Fibroblast of skin of left biceps (primary cell): ENCODE measurements at regions not wholly inside any gene's neighbourhood (a gene's known extent, or its start where the extent isn't known, plus 50 kb on each side); places are given as distances from the start of the nearest gene placed in this dataset.

ENCODE experiments used
- DNase-seq, 2 experiments: peaks; one replicate each; pipeline ENCODE4 v3.0.0-alpha.2; 2013; ENCODE audit warnings: low read depth in 2 of 2

DNA sequence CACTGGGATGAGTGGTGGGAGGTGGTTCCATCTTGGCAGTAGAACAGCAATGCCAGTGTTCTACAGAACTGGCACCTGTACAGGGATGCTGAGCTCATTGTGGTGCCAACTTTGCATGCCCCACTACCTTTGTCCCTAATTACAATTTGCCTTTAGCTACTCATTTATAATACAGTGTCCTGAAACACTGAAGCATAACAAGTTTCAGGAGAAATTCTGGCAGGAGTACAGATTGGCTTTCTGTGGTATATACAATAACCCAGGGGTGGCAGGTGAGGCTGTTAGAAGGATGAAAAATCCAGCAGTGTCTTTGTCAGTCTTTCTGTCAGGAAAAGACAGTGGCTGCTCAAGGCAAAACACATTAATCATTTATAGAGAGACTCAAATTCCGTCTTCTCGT, 240.3 kb downstream of the FAM76B start:
- DNase-seq, result no peak

DNA sequence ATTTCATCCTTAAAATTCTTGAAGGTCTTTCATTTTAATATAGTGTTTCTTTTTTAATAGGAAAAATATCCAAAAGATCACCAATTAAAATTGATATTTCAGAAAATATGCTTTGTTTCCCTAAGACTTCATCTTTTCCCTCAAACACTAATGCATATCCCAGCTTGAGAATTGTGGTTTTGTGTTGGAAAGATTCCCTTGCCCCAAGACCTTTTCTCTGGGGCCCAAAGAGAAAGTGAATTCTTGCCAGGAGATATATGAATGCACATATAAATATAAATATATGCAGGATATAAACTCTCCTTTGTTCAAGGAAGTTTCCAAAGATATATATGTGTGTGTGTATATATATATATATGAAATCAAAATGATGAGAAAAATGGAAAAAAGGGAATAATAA, 241.2 kb downstream of the FAM76B start:
- no peak for DNase-seq

DNA sequence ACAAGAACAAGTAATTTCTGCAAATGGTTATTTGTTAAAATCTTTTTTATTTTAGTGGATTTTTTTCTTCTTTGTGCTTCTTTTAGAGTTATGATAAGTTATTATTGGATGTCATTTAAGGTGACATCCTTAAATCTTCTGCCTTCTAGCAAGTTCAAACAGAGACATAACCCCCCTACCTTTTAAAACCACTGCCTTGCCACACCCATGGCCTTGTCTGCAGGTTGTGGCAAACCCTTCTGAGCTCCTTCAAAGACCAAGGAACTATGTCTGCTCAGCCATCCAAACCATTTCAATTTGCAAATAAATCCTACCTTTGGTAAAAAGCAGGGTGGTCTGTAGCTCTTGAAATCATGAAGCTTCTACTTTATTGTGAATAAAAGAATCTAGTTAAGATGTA, 241.6 kb downstream of the FAM76B start:
- no peak for DNase-seq

DNA sequence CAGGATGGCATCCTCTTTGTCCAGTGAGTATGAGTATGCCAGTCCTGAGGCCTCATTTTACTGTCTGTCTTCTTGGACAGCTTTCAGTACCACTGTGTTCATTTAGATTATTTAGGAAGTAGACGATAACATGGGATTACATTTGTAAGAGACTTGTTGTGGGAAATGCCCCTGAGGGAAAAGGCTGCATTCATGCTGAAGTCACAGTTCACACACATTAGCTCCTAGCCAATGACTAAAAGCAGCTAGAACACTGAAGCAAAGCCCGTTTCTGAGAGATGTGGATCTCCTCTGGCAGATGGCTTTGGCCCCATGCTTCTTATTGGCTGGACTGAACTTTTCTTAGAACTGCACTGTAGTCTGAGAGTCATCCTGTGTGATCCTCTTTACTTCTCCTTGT, 242.4 kb downstream of the FAM76B start:
- DNase-seq, result no peak

DNA sequence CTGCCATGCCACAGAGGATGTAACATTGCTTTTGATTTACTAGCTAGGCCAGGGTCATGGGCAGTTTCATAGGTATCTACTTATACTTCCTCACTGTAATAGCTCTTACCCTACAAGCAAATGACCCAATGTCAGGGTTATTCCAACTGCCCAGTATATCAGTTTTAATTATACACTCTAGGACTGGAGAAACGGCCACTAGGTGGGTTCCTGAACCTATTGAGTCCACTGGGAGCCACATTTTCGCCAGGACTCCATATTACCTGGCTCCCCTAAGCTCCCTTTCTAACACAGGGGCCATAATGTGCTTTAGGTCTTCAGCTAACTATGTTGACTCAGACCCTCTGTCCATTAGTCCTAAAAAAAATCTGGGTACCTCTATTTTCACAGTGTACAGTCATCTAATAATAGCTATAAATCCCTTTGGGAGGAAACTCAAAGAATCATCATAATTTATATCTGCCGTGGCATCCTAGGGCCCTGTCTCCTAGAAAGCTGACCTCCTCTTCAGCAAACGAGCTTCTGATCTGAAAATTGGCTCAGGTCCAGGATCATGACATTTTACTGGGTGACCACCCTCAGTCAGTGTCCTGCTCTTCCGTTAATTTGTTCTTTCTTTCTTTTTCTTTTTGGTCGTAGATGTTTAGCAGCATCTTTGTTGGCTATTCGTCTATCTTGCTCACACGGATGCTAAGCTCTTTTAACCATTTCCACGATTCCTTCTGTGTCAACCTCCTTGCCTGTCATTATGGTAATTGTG, 244.3 kb downstream of the FAM76B start:
- no peak for DNase-seq

DNA sequence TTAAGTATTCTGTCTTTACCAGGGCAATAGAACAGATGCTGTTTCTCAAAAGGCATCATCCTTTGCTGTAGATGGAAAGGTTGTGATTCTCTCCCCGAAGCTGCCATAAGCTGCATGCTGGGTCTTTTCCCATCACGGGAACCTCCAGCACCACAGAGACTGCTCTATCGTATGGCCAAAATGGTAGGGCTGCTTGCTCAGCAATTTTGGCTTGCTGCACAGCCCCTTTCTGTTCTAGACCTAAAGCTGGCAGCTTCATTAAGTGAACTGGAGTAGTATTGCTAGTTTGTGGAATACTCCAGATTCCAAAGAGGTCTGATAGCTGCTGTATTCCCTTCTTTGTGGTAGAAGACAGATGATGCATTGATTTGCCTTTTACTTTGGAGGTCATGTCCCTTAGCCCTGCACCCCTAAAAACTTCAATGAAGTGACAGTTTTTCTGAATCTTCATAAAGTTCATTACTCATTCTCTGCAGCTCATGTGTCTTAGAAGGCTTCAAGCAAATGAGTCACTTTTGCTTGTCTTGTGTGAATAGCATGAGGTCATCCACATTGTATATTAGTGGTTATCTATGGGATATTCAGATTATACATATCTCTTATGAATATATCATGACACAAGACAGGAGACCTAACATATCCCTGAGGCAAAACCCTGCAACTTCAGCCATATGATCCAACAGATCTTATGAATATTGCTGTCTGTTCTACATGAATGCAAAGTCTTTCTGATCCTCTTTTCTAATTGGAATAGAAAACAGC, 245.3 kb downstream of the FAM76B start:
- peak in 1 of 2 experiments; percentile 38 for DNase-seq

DNA sequence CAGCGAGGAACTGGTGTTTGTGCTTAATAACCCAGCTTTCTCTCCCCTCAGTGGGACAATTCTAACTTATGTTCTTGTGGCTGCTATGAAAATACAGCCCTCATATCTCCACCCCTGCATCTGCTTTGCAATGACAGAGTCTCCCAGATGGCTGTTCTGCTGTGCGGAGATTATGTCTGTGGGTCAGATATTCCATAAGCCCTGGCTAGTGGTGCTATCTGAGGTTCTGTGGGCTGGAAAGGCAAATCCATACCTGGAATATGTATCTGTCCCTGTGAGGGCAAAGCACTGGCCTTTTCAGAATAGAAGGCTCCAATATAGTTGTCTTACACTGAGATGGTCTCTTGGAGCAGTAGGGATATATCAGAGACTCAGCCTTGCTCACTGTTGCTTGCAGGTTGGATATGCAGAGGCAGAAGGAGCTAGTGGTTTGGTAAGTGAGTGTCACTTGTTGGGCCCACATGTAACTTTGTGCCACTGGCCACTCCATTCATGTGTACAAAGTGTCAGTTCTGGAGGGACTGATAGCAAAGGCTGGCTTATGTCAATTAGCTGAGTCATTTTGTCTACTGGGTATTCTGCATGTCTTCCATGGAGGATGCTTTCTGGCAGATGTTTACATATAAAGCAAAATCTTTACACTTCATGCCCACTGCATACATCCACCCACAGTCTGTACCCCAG, 246.6 kb downstream of the FAM76B start:
- DNase-seq, result no peak

DNA sequence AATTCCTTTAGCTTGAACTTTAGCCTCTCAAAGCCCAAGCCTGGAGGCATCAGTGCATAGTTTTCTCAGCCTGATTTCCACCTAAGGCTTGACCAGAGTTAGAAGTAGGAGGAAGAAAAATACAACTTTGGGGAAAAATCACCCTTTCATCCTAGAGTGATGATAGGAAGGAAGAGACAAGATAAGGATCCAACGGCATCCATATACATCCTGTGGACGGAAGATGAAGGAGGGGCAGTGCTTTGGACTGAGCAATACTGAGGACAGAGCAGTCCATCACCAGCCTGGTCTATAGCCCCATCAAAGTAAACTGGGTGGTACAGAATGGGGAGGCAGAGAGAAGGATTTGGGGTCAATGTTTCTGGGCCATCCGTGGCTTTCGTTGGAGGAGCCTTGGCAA, 247.9 kb downstream of the FAM76B start:
- no peak for DNase-seq

DNA sequence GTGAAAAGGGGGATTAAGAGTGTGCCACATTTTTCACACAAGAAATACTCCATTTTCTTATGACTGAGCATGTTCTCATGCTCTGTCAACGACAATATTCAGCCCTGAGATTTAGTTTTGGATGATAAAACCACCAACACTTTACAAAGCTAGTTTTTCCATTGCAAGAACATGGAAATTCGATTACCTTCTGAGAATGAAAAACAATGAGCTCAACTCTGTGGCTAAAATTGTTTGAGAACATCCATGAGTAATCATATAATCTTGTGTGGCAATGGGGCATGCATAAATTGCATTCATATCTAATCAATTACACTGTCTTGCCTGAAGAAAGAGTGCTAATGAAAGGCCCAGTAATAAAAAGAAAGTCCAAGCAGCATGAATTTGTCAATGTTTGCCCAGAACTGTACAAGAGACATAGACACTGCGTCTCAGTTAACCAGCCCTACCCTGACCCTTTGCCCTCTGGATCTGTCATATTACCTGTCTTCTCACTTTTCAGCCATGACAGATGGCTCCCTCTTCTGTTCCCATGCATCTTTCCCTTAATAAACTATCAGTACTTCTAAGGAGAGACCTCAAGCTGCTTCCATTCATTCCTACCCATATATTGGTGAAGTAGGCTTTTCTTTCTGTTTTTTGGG, 253.4 kb downstream of the FAM76B start:
- no peak for DNase-seq

DNA sequence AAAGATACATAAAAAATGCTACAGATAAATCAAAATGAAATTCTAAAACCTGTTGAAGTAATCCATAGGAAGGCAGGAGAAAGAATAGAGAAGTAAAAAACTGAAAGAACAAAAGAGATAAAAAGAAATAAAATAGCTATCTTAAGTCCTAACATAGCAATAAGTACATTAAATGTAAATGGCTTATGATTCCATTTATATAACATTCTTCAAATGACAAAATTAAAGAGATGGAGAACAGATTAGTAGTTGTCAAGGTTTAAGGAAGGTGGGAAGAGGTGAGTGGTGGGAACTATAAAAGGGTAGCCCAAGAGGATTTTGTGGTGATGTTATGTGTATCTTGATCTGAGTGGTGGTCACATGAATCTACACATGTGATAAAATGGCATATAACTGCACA, 254.8 kb downstream of the FAM76B start:
- no peak for DNase-seq

DNA sequence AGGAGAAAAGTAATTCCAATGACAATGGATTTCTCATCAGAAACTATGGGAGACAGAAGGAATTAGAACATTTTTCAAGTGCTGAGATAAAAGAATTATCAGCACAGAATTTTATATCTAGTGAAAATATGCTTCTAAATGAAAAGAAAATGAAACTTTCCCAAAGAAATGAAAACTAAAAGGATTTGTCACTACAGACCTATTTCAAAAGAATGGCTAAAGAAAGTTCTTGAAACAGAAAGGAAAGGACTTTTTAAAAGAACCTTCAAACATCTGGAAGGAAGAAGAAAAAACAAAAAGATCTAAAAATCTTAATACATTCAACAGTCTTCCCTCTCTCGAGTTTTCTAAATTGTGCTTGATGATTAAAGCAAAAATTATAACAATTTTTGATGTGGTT, 255.4 kb downstream of the FAM76B start:
- DNase-seq, result no peak

DNA sequence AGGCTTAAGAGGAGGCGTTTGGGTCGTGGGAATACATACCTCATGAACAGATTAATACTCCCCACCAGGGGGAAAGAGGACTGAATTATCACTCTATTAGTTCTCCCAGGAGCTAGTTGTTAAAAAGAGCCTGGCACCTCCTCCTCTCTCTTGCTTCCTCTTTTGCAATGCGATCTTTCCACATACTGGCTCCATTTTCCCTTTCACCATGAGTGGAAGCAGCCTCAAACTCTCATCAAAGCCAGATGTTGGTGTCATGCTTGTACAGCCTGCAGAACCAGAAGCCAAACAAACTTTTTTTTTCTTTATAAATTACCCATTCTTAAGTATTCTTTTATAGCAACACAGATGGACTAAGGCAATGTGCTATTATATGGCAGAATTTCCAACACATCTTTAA, 258.5 kb downstream of the FAM76B start:
- peak; percentile 73 to 76 for DNase-seq

DNA sequence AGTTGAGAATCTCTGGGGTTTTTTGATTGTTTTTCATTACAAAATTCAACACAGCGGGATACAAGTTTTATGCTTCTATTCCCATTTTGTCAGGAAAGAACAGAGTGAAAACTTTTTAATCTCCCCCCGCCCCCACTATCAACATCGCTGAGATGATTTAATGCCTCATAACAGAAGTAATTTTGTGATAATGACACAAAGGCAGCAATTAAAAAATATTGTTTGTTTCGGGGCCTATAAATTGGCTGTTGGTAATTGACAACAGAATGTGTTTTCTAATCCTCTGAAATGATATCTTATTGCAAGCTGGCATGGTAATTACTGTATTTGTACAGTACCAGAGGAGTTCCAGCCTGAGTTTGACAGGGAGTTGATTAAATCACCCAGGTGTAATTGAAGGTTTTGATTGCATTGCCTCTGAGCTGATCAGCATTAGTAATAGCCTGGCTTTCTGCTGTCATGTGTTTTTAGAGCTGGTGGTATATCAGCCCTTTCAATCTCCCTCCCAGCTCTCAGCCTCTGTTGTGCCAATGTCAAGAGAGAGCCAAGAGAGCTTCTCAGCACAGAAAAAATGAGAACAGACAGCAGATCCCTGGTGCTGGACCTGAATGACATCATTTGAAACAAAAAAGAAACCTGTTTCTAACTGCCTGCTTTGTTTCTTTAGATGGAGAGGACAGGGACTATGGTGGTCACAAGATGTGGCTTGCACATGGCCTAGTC, 265.1 kb downstream of the FAM76B start:
- no peak for DNase-seq

DNA sequence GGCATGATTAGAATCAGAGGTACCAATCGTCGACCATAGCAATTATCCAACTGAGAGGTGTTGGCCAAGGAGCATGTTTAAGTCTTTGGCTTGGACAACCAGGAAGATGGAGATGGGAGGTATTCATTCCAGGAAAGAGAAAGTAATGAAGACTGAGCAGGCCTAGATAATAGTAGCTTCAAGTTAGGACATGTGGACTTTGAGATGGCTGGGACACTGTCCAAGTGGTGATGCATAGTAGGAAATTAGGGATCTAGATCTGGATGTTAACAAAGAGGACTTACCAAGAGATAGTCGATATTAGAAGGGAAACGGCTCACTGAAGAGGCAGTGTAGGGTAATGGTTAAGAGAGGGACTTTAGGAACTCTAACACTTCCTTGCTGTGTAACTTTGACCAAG, 266.7 kb downstream of the FAM76B start:
- no peak for DNase-seq

DNA sequence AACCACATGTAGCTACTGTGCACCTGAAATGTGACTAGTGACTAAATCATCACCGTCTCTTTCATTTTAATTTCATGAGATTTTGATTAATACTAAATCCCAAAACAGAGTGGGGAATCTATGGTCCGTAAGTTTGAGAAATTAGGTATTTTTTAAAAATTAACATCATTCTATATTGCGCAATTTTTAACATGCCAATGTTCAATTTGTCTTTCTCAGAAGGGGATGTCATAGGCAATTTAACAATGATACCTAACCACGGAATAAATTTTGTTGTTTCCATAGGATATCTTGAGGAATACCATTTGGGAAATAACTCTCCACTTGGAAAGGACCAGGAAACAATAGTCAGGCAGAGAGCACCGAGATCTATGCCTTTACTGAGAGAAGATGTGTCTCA, 267.7 kb downstream of the FAM76B start:
- no peak for DNase-seq

DNA sequence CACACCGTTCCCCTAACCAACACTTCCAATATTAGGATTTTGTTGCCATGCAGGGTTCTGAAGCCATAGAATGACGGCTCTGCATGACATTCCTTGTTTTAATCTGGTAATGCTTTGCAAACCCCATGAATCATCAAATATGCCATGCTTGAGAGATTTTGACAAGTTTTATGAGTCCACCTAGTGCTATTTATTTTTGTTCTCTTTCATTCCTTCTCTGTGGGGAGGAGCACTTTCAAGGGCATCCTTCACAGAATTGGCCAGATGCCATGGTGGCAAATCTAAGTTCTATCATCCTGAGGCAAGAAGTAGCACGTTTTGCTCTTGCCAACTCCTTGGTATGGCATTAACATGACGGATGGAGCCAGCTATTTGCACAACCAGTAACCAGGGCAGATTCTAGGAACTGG, 268.4 kb downstream of the FAM76B start:
- DNase-seq, result no peak

DNA sequence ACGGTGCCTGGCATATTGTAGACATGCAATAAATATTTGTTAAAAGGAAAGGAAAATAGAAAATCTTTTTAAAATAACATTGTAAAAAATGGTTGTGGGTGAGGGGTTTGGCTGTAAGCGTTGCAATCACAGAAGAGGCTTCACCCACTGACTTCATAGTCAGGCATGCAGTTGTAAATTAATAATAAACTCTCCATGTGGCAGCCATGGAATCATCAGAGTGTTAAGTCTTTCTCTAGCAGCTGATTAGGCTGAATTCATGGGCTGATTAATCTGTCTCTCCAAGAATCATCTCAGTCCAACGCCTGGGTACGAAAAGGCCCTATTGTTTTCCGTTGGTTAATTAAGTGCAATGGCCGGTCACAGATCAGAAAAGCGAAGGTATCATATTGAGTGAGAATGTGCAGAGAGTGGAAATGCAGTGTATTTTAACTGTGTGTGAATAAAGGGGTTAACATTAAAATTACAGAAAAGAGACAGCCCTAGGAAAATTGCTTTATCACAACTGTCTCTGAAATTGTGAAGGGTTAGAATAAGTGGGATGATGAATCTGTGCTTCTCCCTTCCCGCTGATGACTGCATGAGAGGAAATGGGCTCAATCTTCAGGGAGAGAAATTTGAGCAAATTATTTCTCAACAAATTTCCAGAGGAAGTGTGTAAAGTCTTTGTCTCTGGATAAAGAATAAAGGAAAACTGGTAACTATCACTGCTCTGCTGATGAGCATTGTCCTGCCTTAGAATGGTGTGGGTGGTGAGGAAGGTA, 269.0 kb downstream of the FAM76B start:
- no peak for DNase-seq

DNA sequence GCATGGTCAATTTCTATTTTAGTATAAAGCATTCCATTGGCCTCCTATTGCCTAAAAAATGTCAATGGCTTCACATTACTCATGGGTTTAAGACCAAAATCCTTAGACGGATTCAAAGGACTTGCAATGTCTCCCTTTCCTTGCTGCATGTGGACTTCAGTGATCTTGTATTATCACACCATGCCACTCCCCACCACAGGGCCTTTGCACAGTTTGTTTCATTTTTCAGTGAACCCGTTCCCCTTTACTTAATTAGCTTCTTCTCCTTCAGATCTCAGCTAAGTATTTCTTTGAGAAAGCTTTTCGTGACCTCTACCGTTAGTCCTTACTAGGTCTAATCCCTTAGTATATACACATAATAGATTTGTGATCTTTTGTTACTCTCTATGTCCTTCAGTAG, 269.7 kb downstream of the FAM76B start:
- DNase-seq, result no peak

DNA sequence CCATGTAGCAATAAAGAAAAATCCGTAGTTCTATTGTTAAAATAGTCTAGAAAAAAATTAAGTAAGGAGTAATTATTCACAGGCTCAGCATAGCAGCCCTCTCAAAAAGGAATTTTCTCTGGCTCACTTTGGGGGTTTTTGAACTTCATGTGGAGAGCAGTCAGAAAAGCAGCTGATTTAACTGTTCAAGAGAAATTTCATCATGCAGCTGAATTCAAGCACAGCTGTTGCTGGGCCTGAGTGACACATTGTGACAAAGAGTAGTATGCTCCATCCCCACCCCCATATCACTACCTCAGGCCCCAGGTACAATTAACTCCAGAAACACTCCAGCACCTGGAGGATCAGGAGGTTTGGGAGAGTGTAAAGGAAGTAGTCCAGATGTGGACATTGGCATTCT, 272.1 kb downstream of the FAM76B start:
- no peak for DNase-seq

DNA sequence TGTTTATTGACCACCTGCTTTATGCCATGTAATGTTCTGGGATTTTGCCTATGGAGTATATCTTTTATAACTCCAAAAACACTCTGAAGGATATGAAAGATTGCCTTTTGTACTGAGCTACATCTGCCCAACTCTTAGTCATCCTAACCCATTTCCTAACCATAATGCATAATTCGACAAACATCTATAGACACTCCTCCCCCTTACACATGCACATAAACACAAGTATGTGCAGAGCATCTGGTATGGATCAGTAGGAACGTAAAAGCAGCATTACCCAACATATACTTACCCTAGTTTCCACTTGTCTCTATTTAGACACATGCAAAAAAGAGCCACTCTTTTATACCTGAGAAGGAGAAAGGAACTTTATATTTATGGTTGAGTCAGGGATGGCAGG, 272.8 kb downstream of the FAM76B start:
- DNase-seq, result peak; percentile 91 to 94

DNA sequence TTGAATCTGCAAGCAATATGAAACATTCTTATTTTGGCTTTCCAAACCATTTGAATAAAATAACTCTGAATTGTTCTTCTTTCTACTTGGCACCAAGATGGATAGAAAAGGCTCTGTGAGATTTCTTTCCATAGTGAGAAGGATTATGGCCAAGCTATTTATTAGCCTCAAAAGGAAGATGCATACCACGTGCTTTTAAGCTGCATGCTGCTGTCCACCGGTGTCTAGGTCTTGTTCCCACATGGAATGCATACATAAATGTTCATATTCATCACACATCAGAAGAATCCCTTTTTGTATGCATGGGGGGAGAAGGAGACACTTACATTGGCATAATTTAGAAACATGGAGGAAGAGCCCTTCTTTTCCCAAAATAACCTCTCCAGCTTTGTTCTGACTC, 273.4 kb downstream of the FAM76B start:
- DNase-seq, result no peak
